ENCODE measurements at regions not wholly inside any gene's neighbourhood (a gene's known extent, or its start where the extent isn't known, plus 50 kb on each side); places are given as distances from the start of the nearest gene placed in this dataset.

DNA sequence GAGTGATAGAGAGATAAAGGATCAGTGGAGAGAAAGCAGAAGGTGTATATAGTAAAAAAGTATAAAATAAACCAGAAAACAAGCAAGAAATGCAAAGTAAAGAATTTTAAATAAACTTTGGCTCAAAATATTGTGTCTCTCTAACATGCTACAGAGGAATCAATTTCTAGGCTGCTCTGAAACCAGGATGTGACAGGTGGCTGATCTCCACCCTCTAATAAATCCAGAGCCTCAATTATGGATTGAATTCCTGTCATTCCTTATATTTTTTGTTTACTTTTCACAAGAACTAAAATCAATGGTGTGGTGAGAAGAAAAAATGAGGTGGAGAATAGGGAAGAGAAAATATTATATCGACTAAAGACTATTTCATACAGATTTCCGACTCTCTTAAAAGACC lies 965.1 kb upstream of the SEMA6A start:
- Histone ChIP-seq H3K36me3 (ENCODE audit: insufficient read depth) (peaks cover 3% of the 10 kb centered on the region; the same call in 1 of the 2 replicates), H3K9me2 (ENCODE audit: insufficient read depth) (peaks cover 4% of the 10 kb centered on the region; the same call in 1 of the 2 replicates), H3K27me3 (ENCODE audit: insufficient read depth) (no peaks in the 10 kb centered on the region), H4K20me1 (replicated peaks; ENCODE audit: insufficient read depth) (no peaks in the 10 kb centered on the region), H3F3A (replicated peaks; ENCODE audit: low read depth) (no peaks in the 10 kb centered on the region), H3K27ac (ENCODE audit: low read depth) (no peak overlapping the region), H3K4me2 (no peak overlapping the region), H3K4me1 (ENCODE audit: insufficient read depth) (no peaks in the 10 kb centered on the region), H3K79me2 (replicated peaks; ENCODE audit: insufficient read depth) (no peaks in the 10 kb centered on the region), H2AFZ (no peak overlapping the region), H3K4me3 (no peak overlapping the region)
- TF ChIP-seq, protein P1, sequence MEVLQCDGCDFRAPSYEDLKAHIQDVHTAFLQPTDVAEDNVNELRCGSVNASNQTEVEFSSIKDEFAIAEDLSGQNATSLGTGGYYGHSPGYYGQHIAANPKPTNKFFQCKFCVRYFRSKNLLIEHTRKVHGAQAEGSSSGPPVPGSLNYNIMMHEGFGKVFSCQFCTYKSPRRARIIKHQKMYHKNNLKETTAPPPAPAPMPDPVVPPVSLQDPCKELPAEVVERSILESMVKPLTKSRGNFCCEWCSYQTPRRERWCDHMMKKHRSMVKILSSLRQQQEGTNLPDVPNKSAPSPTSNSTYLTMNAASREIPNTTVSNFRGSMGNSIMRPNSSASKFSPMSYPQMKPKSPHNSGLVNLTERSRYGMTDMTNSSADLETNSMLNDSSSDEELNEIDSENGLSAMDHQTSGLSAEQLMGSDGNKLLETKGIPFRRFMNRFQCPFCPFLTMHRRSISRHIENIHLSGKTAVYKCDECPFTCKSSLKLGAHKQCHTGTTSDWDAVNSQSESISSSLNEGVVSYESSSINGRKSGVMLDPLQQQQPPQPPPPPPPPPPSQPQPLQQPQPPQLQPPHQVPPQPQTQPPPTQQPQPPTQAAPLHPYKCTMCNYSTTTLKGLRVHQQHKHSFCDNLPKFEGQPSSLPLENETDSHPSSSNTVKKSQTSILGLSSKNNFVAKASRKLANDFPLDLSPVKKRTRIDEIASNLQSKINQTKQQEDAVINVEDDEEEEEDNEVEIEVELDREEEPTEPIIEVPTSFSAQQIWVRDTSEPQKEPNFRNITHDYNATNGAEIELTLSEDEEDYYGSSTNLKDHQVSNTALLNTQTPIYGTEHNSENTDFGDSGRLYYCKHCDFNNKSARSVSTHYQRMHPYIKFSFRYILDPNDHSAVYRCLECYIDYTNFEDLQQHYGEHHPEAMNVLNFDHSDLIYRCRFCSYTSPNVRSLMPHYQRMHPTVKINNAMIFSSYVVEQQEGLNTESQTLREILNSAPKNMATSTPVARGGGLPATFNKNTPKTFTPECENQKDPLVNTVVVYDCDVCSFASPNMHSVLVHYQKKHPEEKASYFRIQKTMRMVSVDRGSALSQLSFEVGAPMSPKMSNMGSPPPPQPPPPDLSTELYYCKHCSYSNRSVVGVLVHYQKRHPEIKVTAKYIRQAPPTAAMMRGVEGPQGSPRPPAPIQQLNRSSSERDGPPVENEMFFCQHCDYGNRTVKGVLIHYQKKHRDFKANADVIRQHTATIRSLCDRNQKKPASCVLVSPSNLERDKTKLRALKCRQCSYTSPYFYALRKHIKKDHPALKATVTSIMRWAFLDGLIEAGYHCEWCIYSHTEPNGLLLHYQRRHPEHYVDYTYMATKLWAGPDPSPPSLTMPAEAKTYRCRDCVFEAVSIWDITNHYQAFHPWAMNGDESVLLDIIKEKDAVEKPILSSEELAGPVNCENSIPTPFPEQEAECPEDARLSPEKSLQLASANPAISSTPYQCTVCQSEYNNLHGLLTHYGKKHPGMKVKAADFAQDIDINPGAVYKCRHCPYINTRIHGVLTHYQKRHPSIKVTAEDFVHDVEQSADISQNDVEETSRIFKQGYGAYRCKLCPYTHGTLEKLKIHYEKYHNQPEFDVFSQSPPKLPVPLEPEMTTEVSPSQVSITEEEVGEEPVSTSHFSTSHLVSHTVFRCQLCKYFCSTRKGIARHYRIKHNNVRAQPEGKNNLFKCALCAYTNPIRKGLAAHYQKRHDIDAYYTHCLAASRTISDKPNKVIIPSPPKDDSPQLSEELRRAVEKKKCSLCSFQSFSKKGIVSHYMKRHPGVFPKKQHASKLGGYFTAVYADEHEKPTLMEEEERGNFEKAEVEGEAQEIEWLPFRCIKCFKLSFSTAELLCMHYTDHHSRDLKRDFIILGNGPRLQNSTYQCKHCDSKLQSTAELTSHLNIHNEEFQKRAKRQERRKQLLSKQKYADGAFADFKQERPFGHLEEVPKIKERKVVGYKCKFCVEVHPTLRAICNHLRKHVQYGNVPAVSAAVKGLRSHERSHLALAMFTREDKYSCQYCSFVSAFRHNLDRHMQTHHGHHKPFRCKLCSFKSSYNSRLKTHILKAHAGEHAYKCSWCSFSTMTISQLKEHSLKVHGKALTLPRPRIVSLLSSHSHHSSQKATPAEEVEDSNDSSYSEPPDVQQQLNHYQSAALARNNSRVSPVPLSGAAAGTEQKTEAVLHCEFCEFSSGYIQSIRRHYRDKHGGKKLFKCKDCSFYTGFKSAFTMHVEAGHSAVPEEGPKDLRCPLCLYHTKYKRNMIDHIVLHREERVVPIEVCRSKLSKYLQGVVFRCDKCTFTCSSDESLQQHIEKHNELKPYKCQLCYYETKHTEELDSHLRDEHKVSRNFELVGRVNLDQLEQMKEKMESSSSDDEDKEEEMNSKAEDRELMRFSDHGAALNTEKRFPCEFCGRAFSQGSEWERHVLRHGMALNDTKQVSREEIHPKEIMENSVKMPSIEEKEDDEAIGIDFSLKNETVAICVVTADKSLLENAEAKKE (CRISPR knock-in tag; IDR thresholded peaks at IDR 0.05) = no peak
- TF ChIP-seq CREB1 (CRISPR knock-in tag; IDR thresholded peaks at IDR 0.05; ENCODE audit: low read depth) = no peak
- no peak for TF ChIP-seq EZH2phosphoT487 (IDR thresholded peaks at IDR 0.05; ENCODE audit: unreplicated experiment)
- TF ChIP-seq, protein P2, sequence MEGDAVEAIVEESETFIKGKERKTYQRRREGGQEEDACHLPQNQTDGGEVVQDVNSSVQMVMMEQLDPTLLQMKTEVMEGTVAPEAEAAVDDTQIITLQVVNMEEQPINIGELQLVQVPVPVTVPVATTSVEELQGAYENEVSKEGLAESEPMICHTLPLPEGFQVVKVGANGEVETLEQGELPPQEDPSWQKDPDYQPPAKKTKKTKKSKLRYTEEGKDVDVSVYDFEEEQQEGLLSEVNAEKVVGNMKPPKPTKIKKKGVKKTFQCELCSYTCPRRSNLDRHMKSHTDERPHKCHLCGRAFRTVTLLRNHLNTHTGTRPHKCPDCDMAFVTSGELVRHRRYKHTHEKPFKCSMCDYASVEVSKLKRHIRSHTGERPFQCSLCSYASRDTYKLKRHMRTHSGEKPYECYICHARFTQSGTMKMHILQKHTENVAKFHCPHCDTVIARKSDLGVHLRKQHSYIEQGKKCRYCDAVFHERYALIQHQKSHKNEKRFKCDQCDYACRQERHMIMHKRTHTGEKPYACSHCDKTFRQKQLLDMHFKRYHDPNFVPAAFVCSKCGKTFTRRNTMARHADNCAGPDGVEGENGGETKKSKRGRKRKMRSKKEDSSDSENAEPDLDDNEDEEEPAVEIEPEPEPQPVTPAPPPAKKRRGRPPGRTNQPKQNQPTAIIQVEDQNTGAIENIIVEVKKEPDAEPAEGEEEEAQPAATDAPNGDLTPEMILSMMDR (conservative IDR thresholded peaks at IDR 0.05; ENCODE audit: low read depth in 2 of 2) = no peak
- TF ChIP-seq JUNB (IDR thresholded peaks at IDR 0.05; ENCODE audit: unreplicated experiment) = no peak
- TF ChIP-seq, protein P3, sequence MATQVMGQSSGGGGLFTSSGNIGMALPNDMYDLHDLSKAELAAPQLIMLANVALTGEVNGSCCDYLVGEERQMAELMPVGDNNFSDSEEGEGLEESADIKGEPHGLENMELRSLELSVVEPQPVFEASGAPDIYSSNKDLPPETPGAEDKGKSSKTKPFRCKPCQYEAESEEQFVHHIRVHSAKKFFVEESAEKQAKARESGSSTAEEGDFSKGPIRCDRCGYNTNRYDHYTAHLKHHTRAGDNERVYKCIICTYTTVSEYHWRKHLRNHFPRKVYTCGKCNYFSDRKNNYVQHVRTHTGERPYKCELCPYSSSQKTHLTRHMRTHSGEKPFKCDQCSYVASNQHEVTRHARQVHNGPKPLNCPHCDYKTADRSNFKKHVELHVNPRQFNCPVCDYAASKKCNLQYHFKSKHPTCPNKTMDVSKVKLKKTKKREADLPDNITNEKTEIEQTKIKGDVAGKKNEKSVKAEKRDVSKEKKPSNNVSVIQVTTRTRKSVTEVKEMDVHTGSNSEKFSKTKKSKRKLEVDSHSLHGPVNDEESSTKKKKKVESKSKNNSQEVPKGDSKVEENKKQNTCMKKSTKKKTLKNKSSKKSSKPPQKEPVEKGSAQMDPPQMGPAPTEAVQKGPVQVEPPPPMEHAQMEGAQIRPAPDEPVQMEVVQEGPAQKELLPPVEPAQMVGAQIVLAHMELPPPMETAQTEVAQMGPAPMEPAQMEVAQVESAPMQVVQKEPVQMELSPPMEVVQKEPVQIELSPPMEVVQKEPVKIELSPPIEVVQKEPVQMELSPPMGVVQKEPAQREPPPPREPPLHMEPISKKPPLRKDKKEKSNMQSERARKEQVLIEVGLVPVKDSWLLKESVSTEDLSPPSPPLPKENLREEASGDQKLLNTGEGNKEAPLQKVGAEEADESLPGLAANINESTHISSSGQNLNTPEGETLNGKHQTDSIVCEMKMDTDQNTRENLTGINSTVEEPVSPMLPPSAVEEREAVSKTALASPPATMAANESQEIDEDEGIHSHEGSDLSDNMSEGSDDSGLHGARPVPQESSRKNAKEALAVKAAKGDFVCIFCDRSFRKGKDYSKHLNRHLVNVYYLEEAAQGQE (IDR thresholded peaks at IDR 0.05; ENCODE audit: unreplicated experiment) = no peak
- TF ChIP-seq, protein P4, sequence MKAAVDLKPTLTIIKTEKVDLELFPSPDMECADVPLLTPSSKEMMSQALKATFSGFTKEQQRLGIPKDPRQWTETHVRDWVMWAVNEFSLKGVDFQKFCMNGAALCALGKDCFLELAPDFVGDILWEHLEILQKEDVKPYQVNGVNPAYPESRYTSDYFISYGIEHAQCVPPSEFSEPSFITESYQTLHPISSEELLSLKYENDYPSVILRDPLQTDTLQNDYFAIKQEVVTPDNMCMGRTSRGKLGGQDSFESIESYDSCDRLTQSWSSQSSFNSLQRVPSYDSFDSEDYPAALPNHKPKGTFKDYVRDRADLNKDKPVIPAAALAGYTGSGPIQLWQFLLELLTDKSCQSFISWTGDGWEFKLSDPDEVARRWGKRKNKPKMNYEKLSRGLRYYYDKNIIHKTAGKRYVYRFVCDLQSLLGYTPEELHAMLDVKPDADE (IDR thresholded peaks at IDR 0.05) = no peak
- TF ChIP-seq ZNF114 (CRISPR knock-in tag; IDR thresholded peaks at IDR 0.05) = no peak
- no peak for TF ChIP-seq EZH2 (IDR thresholded peaks at IDR 0.05; ENCODE audit: low read depth, unreplicated experiment)
- TF ChIP-seq NANOG (IDR thresholded peaks at IDR 0.05; ENCODE audit: borderline replicate concordance) = no peak
- no peak for TF ChIP-seq ZNF331 (CRISPR knock-in tag; IDR thresholded peaks at IDR 0.05; ENCODE audit: low read depth)
- TF ChIP-seq POLR2AphosphoS5 (IDR thresholded peaks at IDR 0.05; ENCODE audit: low read depth) = no peak
- TF ChIP-seq STAT1 (IDR thresholded peaks at IDR 0.05; ENCODE audit: unreplicated experiment) = no peak
- Mint-ChIP-seq H3K27ac (no peak overlapping the region), H3K9me3 (peaks cover 6% of the 10 kb centered on the region; the same call in 2 of the 3 replicates), H3K4me1 (no peaks in the 10 kb centered on the region), H3K4me3 (no peak overlapping the region), H3K27me3 (ENCODE audit: insufficient read depth, low read depth, poor library complexity) (no peaks in the 10 kb centered on the region), H3K36me3 (ENCODE audit: low read depth) (no peaks in the 10 kb centered on the region)
- ATAC-seq = no peak
- no peak for DNase-seq (ENCODE audit: low spot score)

All from GM23338 (cell line).